ENCODE measurements at regions not wholly inside any gene's neighbourhood (a gene's known extent, or its start where the extent isn't known, plus 50 kb on each side); places are given as distances from the start of the nearest gene placed in this dataset.

DNA sequence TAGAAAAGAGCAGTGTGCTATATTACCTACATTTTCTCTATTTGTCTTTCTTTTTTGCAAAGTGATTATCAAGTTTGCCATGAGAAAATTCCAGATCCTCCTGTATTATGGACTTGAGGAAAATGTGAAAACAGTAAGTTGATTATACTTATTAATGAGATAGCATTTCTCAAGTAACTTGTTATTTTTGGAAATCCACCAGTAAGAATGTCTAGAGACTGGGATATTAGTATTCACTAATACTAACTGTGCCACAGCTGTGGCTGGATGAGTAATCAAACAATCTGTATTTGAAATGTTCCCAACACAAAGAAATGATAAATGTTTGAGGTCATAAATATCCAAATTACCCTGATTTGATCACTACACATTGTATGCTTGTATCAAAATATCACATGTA lies 147.0 kb upstream of the CTSO start:
- TF ChIP-seq POLR2A (IDR thresholded peaks at IDR 0.05): no peak
- TF ChIP-seq, protein P1, sequence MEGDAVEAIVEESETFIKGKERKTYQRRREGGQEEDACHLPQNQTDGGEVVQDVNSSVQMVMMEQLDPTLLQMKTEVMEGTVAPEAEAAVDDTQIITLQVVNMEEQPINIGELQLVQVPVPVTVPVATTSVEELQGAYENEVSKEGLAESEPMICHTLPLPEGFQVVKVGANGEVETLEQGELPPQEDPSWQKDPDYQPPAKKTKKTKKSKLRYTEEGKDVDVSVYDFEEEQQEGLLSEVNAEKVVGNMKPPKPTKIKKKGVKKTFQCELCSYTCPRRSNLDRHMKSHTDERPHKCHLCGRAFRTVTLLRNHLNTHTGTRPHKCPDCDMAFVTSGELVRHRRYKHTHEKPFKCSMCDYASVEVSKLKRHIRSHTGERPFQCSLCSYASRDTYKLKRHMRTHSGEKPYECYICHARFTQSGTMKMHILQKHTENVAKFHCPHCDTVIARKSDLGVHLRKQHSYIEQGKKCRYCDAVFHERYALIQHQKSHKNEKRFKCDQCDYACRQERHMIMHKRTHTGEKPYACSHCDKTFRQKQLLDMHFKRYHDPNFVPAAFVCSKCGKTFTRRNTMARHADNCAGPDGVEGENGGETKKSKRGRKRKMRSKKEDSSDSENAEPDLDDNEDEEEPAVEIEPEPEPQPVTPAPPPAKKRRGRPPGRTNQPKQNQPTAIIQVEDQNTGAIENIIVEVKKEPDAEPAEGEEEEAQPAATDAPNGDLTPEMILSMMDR (IDR thresholded peaks at IDR 0.05 in 8 of 11, conservative IDR thresholded peaks at IDR 0.05 in 3 of 11): no peak
- TF ChIP-seq POLR2AphosphoS5 (IDR thresholded peaks at IDR 0.05): no peak

Data from spleen (tissue), 7 donors.